GM19397 (cell line): ENCODE measurements at regions not wholly inside any gene's neighbourhood (a gene's known extent, or its start where the extent isn't known, plus 50 kb on each side); places are given as distances from the start of the nearest gene placed in this dataset.

Experiments used
- ATAC-seq: cut with Tn5 transposase; IDR thresholded peaks from one replicate; pipeline ENCODE4 v1.9.1; 2021; ENCODE audit warnings: mild to moderate bottlenecking, moderate library complexity; ENCODE audit not compliant: unreplicated experiment

DNA sequence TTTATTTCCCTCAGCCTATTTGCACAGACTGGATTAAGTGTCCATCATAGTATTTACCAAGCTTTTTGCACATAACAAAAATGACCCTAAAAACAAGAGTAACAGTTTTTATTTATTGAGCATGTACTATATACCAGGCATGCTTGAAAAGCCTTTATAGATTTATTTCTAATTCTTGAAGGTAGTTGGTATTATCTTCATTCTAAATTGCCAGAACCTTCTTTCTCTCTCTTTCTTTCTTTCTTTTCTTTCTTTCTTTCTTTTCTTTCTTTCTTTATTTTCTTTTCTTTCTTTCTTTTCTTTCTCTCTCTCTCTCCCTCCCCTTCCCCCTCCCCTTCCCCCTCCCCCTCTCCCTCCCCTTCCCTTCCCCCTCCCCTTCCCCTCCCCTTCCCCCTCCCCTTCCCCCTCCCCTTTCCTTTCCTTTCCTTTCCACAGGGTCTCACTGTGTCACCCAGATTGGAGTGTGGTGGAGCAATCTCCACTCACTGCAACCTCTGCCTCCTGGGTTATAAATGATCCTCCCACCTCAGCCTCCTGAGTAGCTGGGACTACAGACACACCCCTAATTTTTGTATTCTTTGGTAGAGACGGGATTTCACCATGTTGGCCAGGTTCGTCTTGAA, 310.9 kb upstream of the RBFOX1 start:
- no peak for ATAC-seq

DNA sequence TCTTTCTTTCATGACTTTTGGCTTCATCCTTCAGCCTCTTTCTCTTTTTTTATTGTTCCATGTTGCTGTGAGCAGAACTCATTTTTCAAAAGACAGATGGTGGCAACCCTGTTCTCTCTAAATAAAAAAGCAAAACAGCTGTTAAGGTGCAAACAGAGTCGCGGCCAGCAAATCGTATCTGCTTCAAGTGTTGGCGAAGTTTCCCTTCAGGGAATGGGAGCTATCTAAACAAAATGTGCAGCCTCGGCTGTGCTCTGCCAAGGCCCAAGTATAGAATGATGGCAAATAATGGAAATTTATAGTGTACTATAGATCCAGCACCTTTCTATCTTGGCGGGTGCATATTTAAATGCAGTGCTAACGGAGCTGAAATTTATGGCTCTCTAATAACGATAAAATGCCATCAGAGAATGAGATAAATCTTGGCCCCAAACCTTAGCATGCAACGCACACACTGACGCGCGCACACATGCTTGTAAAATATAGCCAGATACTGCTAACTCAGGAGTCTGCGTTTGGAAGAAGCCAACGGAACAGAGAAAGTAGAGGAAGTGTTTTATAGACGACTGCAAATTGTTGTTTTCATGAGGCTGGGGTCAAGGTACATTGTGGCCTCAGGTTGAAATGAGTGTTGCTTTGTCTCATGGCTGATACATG, 315.5 kb upstream of the RBFOX1 start:
- no peak for ATAC-seq

DNA sequence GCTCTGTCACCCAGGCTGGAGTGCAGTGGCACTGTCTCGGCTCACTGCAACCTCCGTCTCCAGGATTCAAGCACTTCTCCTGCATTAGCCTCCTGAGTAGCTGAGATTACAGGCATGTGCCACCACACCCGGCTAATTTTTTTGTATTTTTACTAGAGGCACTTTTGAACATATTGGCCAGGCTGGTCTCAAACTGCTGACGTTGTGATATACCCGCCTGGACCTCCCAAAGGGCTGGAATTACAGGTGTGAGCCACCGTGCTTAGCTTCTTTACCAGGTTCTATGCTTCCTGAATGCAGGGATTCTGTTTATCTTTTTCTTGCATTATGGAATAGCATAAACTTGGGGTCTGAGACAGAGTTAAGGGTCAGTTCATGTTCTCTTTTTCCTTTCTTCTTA, 317.9 kb upstream of the RBFOX1 start:
- no peak for ATAC-seq

DNA sequence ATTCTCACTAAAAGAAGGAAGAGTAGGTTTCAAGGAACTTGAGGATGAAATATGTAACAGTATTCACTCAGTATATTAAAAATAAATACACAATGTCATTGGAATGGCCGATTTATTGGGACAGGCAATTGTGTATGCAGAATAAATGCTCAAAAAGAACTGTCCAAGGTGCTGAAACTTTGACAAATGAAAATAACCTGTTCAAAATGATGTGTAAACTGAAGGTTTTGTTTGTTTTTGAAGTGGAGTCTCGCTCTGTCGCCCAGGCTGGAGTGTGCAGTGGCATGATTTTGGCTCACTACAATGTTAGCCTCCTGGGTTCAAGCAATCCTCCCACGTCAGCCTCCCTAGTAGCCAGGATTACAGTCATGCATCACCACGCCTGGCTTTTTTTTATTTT, 318.7 kb upstream of the RBFOX1 start:
- no peak for ATAC-seq

DNA sequence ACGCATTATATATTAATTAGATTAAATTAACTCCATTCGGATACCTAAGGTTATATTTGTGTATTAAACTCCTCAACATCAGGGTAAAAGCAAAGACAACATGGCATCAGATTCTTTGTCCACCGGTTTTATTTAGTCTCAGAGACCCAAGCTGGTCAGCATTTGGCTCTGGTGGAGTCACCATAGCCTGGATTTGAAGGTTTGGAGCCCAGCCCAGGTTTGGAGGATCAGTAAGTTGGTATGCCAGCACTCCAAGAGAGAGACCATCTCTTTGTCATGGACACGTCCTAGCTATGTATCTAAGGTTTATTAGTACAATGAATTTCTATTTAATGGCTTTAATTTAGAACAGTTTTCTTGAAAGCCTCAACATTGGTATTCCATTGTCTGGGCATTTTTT, 328.4 kb upstream of the RBFOX1 start:
- no peak for ATAC-seq

DNA sequence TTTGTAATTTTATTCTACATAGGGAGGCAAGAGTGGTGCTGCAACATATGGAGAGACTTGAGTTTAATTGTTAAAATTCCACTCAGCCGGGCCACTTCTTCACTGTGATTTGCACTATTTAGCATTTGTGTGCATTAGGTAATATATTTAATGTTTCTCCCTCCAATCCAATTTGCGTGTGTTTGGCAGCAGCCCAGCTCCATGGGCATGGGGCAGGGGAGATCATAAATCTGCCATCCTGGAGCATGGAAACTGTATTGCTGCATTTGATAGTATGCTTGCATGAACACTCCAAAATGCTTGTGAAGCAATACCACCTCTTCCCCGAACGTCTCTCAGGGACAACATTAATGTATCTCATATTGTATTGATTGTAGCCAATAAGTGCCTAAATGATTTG, 339.1 kb upstream of the RBFOX1 start:
- no peak for ATAC-seq

DNA sequence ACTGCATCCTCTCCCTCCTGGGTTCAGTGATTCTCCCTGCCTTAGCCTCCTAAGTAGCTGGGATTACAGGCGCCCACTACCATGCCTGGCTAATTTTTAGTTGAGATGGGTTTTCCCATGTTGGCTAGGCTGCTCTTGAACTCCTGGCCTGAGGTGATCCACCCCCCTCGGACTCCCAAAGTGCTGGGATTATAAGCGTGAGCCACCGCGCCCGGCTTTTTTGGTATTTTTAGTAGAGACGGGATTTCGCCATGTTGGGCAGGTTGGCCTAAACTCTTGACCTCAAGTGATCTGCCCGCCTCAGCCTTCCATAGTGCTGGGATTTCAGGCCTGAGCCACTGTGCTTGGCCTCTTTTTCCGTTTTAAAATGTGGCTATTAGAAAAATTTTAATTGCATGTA, 343.8 kb upstream of the RBFOX1 start:
- ATAC-seq = no peak

DNA sequence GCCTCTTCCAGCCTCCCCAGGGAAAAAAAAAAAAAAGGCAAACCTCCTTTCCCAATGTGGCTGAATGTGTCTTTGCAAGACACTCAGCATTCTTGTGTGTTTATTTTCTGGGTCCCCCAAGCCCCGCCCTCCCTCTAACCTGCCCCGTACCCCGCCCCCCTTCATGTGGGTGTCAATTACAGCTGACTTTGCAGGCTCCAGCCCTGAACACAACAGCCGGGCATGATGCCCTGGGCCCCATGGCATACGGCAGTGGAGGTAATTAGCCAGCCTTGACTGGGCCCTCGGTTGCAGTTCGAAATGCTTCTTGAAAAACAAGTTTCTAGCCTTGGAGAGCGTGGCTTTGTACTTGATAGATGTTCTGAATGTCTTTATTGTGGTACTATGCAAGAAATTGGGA, 354.7 kb upstream of the RBFOX1 start:
- no peak for ATAC-seq

DNA sequence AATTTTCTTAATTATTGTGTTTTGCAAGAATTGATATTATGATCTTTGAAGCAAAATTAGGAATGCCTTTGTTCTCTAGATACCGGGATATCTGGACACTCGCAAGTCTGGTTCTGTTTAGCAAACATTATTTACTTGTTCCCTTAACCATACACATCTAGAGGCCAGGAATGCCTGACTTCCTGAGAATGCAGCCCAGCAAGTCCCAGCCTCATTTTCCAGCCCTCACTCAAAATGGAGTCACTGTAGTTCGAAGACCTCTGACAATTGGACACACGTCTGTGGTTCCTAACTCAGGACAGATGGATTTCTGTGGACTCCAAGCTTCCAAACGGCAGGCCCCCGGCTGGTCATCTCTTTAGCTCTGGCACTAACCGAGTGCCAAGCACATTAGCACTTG, 355.4 kb upstream of the RBFOX1 start:
- no peak for ATAC-seq

DNA sequence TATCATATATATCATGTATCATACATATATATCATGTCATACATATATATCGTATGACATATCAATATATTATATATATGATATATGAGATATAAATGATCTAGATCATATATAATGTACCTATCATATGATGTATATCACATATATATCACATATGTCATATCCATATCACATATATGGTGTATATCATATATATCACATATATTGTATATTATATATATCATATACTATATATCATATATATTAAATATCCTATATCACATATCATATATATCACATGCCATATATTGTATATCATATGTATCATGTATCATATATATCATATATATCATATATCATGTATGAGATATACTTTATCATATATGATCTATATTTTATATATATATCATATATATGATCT, 355.9 kb upstream of the RBFOX1 start:
- no peak for ATAC-seq

DNA sequence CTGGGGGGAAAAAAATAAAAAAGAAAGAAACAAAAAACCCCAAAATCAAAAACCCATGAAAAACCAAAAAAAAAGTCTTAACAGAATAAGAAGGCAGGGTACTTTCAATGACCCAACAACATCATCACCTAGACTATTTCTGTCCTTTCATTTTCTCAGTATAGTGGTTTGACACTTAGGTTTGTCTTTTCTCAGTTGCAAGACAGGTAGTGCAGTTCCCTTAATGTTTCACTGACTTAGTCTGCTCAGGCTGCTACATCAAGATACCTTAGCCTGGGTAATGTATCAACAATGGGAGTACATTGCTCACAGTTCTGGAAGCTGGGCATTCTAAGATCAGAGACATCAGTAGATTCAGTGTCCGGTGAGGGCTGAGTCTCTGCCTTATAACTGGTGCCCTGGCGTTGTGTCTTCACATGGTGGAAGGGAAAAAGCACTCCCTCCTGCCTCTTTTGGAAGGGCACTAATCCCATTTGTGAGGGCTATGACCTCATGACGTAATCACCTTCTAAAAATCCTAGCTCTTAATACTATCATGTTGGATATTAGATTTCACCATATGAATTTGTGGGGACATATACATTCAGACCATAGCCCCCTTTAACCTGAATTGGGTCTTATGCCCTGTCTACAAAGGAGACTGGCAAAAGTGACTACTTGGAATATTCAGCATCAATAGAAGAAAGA, 362.3 kb upstream of the RBFOX1 start:
- ATAC-seq = no peak

DNA sequence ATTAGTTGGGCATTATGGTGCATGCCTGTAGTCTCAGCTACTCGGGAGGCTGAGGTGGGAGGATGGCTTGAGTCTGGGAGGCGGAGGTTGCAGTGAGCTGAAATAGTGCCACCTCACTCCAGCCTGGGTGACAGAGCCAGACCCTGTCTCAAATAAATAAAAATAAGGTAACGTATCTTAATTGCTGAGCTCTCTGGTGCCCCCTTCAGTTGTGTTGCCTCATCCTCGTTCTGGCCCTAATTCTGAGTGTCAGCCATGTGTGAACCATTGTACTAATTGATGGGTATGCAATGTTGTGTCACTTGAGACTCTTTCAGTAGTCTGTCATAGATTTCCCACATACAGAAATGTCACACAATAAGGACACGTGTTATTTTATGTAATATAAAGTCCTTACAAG, 363.1 kb upstream of the RBFOX1 start:
- no peak for ATAC-seq

DNA sequence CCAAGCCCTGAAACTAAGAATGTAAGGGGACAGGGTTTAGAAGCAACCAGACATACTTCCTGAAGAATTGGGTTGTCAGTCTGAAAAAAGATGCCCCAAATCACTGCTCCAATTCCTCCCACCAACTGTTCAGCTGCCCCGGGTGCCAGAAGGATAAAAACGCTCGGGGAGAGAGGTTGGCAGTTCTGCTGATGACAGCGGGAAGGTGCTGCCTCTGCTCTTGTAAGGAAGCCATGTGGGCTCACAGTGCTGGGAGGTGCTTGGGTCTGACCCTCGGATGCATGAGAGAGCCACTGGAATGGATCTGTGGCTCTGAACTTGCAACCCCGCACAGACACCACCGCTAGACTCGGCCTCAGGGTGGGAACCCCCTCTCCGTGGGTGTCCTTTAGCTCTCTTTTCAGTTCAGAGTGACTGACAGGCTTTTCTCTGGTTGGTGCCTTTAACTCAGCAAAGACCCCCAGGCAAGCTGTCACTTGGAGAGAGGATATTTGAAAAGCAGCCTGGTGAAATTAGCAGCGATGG, 364.8 kb upstream of the RBFOX1 start:
- no peak for ATAC-seq

DNA sequence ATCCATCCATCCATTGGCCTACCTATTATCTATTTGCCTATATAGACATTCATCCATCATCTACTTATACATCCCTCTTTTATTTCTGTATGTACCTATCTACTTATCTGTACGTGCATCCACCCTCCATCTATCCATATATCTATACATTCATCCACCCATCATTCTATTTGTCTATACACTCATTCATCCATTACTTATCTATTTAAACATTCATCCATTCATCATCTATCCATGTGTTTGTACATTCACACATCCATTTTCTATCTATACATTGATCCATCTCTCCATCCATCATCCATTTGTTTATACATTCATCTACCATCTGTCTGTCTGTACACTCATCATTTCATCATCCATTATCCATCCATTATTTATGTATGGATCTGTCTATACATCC, 365.7 kb upstream of the RBFOX1 start:
- no peak for ATAC-seq

DNA sequence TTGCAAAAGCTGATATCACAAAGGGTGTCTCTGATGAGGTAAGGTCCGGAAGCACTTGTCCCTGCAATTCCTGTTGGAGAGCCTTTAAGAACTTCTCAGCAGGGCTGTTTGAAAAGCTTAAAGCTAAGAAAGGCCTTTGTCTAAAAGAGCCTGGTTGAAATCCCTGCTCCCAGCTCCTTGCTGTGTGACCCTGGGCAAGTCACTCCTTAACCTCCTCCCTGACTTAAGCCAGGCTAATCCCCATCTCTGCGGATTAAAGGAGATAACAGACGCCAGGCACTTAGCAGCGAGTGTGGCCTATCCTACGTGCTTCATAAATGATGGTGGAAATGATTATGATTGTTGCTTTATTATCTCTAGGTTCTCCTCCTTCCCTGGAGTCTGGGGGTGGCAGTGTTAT, 368.0 kb upstream of the RBFOX1 start:
- no peak for ATAC-seq

DNA sequence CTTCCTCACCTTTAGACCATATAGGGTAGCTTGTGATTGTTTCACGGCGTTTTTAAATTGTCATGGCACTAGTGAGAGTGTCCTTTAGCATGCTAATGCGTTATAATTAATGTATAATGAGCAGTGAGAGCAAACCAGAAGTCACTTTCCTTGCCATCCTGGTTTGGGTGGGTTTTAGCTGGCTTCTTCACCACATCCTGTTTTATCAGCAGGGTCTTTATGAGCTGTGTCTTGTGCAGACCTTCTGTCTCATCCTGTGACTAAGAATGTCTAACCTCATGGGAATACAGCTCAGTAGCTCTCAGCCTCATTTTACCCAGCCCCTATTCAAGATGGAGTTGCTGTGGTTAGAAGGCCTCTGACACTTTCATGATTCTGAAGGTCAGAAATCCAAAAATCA, 370.9 kb upstream of the RBFOX1 start:
- ATAC-seq = no peak

DNA sequence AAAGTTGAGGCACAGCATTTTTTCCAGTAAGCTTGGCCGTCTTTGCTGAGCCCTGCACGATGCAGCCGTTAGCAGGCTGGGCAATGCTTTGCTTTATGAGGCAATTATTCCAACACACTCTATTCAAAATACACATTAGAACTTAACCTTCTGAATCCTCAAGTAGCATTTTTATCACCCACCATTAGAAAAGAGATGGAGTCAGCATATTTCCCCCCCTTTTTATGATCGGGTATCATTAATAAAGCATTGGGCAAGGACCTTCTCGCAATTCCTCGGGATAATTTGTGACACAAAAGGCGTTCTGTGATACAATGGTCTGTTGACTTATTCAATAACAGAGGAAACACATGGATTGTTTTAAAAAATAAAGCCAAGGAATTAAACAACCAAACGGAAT, 374.5 kb upstream of the RBFOX1 start:
- ATAC-seq = no peak

DNA sequence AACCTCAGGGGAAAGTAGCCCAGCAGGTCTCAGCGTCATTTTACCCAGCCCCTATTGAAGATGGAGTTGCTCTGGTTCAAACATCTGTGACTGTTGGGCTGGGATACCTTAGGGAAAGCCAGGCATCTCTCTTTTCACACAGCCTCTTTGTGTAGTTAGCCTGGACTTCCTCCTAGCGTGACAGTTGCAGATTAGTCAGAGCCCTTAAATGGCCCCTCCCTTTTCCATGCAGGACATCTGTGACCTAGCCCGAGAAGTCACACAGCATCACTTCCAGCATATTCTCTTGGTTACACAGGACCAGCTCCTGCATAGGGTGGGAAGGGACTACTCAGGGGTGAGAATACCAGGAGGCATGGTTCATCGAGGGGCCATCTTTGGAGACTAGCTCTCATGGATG, 375.0 kb upstream of the RBFOX1 start:
- no peak for ATAC-seq

DNA sequence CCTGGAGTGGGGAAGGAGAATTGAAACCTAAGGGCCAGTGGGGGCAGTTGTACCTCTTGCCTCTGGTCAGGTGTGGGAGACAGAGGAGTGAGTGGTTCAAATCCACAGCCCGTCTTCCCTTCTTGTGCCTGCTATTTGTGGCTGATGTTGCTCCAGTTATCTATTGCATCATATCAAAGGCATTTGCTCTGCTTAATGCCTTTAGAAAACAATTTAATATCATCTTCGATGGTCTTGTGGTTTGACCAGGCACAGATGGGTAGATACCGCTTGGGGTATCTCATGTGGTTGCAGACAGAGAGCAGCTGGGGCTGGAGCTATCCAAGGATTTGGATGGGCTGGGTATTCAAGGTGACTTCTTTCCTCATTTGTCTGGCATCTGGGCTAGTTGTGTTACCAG, 376.1 kb upstream of the RBFOX1 start:
- ATAC-seq = no peak

DNA sequence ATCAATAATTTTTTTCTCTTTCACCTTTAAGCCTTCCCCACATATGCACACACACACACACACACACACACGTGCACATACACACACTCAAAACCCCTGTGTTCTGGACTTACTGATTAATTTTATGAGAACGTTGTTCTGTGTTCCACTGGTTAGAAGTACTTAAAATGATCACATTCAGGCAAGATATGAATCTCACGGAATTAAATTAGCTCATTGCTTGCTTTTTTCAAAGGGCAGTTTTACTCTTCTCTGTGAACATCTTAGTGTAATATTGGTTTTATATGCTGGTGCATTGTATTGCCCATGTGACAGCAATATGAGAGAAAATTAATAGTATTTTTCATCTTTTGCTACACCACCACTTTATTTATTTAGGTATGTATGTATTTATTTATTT, 377.3 kb upstream of the RBFOX1 start:
- ATAC-seq = no peak

DNA sequence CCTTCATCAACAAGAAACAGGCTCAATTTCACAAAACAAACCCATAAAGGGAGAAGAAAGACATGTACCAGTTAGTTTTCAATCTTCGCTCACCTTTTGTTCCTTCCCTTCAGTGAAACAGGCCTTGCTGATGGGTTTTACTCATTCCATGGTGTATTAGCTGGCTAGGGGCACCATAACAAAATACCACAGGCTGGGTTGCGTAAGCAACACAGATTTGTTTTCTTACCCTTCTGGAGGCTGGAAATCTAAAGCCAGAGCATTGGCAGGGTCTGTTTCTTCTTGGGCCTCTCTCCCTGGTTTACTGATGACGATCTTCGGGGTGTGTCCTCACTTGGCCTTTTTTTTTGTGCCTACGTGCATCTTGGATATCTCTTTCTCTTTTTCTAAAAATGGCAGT, 383.4 kb upstream of the RBFOX1 start:
- ATAC-seq = no peak

DNA sequence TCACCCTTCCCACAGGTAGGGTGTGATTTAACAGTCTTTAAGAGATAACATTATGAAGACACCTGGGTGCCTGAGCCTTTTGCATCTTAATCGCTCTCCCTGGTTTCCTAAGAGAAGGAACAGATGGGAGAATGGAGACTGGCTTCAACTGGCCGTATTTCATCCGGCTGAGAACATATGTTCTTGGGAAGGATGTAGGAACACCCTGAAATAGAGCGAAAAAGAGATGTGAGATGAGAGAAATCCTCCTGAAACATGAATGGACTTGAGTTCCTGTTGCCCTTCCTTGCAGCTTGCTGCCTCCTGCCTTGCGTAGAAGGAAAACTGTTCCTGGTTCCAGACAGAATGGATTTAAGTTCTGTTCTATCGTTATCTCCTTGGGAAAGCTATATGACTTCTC, 385.4 kb upstream of the RBFOX1 start:
- no peak for ATAC-seq
